ENCODE measurements at regions not wholly inside any gene's neighbourhood (a gene's known extent, or its start where the extent isn't known, plus 50 kb on each side); places are given as distances from the start of the nearest gene placed in this dataset.
"Not testable (repeated sequence)": the region's sequence is repeated elsewhere in the genome, so short reads cannot be mapped to it uniquely, and the experiment has no call there.

GRCh38 chr4:25981749-25982148, 67.7 kb downstream of the SMIM20 start:
- 91% methylated on average over 3 of the region's 3 CpGs for WGBS
- DNase-seq (ENCODE audit: extremely low spot score) = no peak
- H3K4me3 ChIP-seq (ENCODE audit: low read depth, low read length) = no peak overlapping the region

DNA sequence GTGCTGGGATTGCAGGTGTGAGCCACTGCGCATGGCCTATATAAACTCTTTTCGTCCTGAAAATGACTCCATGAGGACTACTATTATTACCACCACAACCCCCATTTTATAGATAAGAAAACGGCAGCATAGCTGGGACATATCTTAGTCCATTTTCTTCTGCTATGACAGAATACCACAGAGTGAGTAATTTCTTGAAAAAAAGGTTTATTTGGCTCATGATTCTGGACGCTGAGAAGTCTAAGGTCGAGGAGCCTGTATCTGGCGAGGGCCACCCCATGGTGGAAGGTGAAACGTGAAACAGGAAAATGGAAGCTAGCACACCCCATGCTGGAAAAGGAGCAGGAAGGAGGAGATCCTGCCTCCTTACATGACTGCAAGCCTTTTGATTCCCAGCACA, 68.9 kb downstream of the SMIM20 start:
- DNase-seq (ENCODE audit: extremely low spot score) = no peak
- 80% methylated on average over 7 of the region's 7 CpGs for WGBS
- H3K4me3 ChIP-seq (ENCODE audit: low read depth, low read length) = no peak overlapping the region
- no peak overlapping the region for H3K27ac ChIP-seq (ENCODE audit: low read depth)
- H3K4me1 ChIP-seq (ENCODE audit: insufficient read depth) = no peaks in the 10 kb centered on the region
- no peaks in the 10 kb centered on the region for H3K36me3 ChIP-seq (ENCODE audit: insufficient read depth)

More at GRCh38 chr4:25981749-25982148, 67.7 kb downstream of the SMIM20 start:
- H3K4me1 ChIP-seq (ENCODE audit: insufficient read depth) = no peaks in the 10 kb centered on the region
- no peak overlapping the region for H3K27ac ChIP-seq (ENCODE audit: low read depth)
- no peaks in the 10 kb centered on the region for H3K36me3 ChIP-seq (ENCODE audit: insufficient read depth)

DNA sequence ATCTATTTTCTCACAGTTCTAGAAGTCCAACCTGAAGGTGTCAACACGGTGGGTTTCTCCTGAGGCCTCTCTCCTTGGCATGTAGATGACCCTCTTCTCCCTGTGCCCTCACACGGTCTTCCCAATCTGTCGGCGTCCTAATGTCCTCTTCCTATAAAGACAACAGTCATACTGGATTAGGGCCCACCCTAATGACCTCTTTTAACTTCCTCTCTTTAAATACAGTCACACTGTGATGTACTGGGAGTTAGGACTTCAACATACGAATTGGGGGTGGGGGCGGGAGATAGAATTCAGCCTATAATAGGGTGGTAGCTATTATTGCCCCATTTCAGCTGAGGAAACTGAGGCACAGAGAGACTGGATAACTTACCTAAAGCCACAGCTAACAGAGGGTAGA, 70.2 kb downstream of the SMIM20 start:
- Histone ChIP-seq H3K4me1 (ENCODE audit: insufficient read depth) (no peaks in the 10 kb centered on the region), H3K27ac (ENCODE audit: low read depth) (no peak overlapping the region), H3K4me3 (ENCODE audit: low read depth, low read length) (no peak overlapping the region), H3K36me3 (ENCODE audit: insufficient read depth) (no peaks in the 10 kb centered on the region)
- no peak for DNase-seq (ENCODE audit: extremely low spot score)
- 86% methylated on average over 6 of the region's 6 CpGs for WGBS

GRCh38 chr4:25984796-25985195, 70.8 kb downstream of the SMIM20 start:
- no peak for DNase-seq (ENCODE audit: extremely low spot score)
- no peak overlapping the region for H3K27ac ChIP-seq (ENCODE audit: low read depth)
- 87% methylated on average over 5 of the region's 5 CpGs for WGBS

DNA sequence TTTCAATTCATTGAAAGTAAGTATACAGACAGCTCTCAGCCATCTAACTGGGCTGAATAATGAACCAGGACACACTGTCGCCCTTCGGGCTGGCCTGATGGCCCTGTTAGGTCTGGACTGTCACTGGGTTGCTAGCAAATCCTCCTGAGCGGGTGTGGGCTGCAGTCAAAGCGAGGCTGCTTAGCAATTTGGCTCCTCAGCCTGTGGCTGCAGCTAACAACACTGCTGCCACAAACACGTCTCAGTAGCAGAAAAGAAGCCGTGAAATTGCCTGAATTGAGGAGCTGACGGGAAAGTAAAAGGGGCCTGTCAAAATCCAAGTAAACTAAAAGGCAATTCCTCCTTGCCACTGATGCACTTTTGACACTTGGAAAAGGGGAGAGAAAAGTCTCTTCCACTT, 72.8 kb downstream of the SMIM20 start:
- no peak overlapping the region for H3K27ac ChIP-seq (ENCODE audit: low read depth)

More at GRCh38 chr4:25984796-25985195, 70.8 kb downstream of the SMIM20 start:
- no peak overlapping the region for H3K4me3 ChIP-seq (ENCODE audit: low read depth, low read length)
- H3K4me1 ChIP-seq (ENCODE audit: insufficient read depth) = no peaks in the 10 kb centered on the region
- H3K36me3 ChIP-seq (ENCODE audit: insufficient read depth) = no peaks in the 10 kb centered on the region

DNA sequence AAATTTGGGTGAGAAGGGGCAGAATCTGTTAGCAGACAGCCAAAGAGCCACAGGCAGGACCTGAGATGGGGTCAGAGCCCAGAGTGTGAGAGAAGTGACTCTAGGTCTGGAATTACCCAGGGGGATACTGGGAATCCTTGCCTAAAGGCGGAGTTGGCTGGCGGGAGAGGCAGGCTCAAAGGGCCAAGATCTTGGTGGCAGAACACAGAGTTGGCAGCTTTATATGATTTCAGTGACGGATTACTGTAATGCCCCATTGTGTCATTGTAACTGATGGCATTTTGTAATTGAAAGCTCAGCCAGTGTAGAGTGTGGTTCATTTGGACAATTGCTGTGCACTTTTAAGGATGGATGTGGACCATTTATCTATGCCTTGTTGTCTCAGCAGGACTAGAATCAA, 77.3 kb downstream of the SMIM20 start:
- H3K27ac ChIP-seq (ENCODE audit: low read depth) = no peak overlapping the region
- 88% methylated on average over 3 of the region's 3 CpGs for WGBS
- H3K4me3 ChIP-seq (ENCODE audit: low read depth, low read length) = no peak overlapping the region
- no peaks in the 10 kb centered on the region for H3K36me3 ChIP-seq (ENCODE audit: insufficient read depth)
- H3K4me1 ChIP-seq (ENCODE audit: insufficient read depth) = no peaks in the 10 kb centered on the region
- no peak for DNase-seq (ENCODE audit: extremely low spot score)

More for the DNA sequence above, 72.8 kb downstream of the SMIM20 start:
- 95% methylated on average over 7 of the region's 7 CpGs for WGBS
- H3K4me3 ChIP-seq (ENCODE audit: low read depth, low read length) = no peak overlapping the region
- no peaks in the 10 kb centered on the region for H3K36me3 ChIP-seq (ENCODE audit: insufficient read depth)
- no peak for DNase-seq (ENCODE audit: extremely low spot score)
- H3K4me1 ChIP-seq (ENCODE audit: insufficient read depth) = no peaks in the 10 kb centered on the region

DNA sequence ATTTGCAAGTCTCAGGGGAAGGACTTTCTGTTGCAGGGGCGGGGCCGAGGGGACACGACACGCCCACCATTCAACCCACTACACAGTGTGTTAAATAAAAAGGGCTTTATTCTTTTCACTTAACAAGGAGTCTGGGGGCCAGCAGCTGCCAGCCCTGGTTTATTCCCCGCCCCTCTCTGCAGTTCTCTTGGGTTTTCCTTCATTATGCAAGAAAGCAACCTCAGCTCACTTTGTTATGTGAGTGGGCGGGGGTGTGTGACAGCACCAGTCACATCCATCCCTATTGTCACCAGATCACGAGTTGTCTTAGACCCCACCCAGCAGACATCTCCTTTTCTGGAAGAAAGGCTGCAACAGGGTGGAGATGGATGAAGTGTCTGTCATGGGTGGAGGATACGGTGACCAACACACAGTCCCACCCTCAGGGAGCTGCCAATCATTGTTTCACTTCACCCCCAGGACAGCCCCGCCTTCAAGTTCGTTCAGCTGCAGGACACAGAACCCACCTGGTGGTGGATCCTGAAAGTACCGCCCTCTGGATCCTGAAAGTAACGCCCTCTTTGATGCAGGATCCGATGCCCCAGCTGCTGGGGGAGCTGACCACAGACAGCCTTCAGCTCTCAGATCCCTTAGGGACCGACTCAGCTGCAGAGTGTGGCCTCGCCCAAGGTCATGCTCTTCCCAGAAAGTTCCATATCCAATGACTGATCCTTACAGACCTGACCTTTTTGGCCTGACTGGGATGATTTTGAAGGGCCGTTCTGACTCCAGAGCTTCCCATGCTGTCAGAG, 79.6 kb downstream of the SMIM20 start:
- H3K36me3 ChIP-seq (ENCODE audit: insufficient read depth) = no peaks in the 10 kb centered on the region
- no peak for DNase-seq (ENCODE audit: extremely low spot score)
- H3K4me3 ChIP-seq (ENCODE audit: low read depth, low read length) = no peak overlapping the region
- H3K27ac ChIP-seq (ENCODE audit: low read depth) = no peak overlapping the region
- no peaks in the 10 kb centered on the region for H3K4me1 ChIP-seq (ENCODE audit: insufficient read depth)
- 70% methylated on average over 16 of the region's 16 CpGs for WGBS

DNA sequence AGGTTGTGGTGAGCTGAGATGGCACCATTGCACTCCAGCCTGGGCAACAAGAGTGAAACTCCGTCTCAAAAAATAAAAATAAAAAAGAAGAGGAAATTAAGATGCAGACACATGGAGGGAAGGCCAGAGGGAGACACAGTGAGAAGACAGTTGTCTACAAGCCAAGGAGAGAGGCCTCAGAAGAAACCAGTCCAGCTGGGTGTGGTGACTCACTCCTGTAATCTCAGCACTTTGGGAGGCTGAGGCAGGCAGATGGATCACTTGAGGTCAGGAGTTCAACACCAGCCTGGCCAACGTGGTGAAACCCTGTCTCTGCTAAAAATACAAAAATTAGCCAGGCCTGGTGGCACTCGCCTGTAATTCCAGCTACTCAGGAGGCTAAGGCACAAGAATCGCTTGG, 80.6 kb downstream of the SMIM20 start:
- not testable (repeated sequence) for H3K27ac ChIP-seq (ENCODE audit: low read depth); H3K4me1 ChIP-seq (ENCODE audit: insufficient read depth); DNase-seq (ENCODE audit: extremely low spot score); H3K36me3 ChIP-seq (ENCODE audit: insufficient read depth); H3K4me3 ChIP-seq (ENCODE audit: low read depth, low read length)
- 70% methylated on average over 4 of the region's 4 CpGs for WGBS

- DNase-seq (ENCODE audit: extremely low spot score) = no peak
- no peaks in the 10 kb centered on the region for H3K4me1 ChIP-seq (ENCODE audit: insufficient read depth)
- no peak overlapping the region for H3K27ac ChIP-seq (ENCODE audit: low read depth)
- H3K36me3 ChIP-seq (ENCODE audit: insufficient read depth) = no peaks in the 10 kb centered on the region
- WGBS = 85% methylated on average over 2 of the region's 2 CpGs
- H3K4me3 ChIP-seq (ENCODE audit: low read depth, low read length) = no peak overlapping the region
These were observed 86.4 kb downstream of the SMIM20 start for GRCh38 chr4:26000274-26000950.

DNA sequence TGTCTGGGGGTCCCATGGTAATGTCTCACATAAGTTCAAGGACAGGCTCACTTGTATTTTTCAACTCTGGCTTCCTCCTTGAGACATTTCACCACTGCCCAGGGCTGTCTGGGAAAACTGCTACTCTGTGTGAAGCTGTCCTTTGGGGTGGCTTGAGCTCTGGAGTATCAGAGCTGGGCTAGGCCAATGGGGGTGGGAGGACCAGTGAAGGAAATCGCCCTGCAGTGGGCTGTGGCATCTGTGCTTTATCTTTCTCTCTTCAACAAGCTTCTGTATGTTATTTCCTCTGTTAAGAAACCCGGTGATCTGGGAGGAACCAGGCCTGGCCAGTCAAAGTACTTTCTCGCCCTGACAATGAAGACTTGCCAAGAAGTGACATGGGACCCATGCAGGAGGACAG, 87.4 kb downstream of the SMIM20 start:
- DNase-seq (ENCODE audit: extremely low spot score) = no peak
- 81% methylated on average over 3 of the region's 3 CpGs for WGBS
- H3K4me1 ChIP-seq (ENCODE audit: insufficient read depth) = no peaks in the 10 kb centered on the region
- no peak overlapping the region for H3K4me3 ChIP-seq (ENCODE audit: low read depth, low read length)
- H3K27ac ChIP-seq (ENCODE audit: low read depth) = no peak overlapping the region
- H3K36me3 ChIP-seq (ENCODE audit: insufficient read depth) = no peaks in the 10 kb centered on the region

DNA sequence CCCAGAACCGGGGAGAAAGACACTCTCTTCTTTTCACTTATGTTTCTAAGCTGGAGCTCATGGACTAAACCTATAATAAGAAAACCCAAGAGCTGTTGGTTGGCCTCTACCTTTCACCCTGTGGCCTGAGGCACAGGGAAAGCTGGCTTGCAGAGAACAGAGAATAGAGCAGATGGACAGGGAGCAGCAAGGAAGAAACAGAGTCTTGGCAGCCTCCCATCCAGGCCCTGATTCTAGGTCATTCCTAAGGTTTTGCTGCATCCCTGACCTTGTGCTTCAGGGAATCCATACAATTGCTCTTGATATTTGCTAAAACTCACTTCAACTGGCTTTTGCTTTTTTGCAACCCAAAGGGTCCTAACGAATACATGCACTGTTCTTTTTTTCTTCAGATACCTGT, 87.8 kb downstream of the SMIM20 start:
- Histone ChIP-seq H3K27ac (ENCODE audit: low read depth) (no peak overlapping the region), H3K4me1 (ENCODE audit: insufficient read depth) (no peaks in the 10 kb centered on the region), H3K36me3 (ENCODE audit: insufficient read depth) (no peaks in the 10 kb centered on the region), H3K4me3 (ENCODE audit: low read depth, low read length) (no peak overlapping the region)
- DNase-seq (ENCODE audit: extremely low spot score) = no peak
- 92% methylated on average over 2 of the region's 2 CpGs for WGBS

GRCh38 chr4:26003056-26003455, 89.0 kb downstream of the SMIM20 start:
- WGBS = 68% methylated on average over 2 of the region's 2 CpGs
- no peaks in the 10 kb centered on the region for H3K36me3 ChIP-seq (ENCODE audit: insufficient read depth)
- H3K4me1 ChIP-seq (ENCODE audit: insufficient read depth) = no peaks in the 10 kb centered on the region
- H3K4me3 ChIP-seq (ENCODE audit: low read depth, low read length) = no peak overlapping the region
- DNase-seq (ENCODE audit: extremely low spot score) = no peak
- H3K27ac ChIP-seq (ENCODE audit: low read depth) = no peak overlapping the region

DNA sequence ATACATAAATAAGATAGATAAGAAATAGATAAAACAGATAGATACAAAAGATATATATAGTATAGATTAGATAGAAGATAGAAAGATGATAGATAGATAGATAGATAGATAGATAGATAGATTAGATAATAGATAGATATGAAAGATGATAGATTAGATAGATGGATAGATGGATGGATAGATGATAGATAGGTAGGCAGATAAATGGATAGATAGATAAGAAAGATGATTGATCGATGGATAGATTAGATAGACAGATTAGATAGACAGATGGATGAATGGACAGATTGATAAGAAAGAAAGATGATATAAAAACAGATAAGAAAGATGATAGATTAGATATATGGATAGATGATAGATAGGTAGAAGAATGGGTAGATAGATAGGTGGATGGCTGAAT, 90.3 kb downstream of the SMIM20 start:
- H3K27ac ChIP-seq (ENCODE audit: low read depth) = no peak overlapping the region
- no peak for DNase-seq (ENCODE audit: extremely low spot score)
- no peak overlapping the region for H3K4me3 ChIP-seq (ENCODE audit: low read depth, low read length)
- H3K4me1 ChIP-seq (ENCODE audit: insufficient read depth) = no peaks in the 10 kb centered on the region
- 97% methylated on average over 1 of the region's 1 CpG for WGBS
- no peaks in the 10 kb centered on the region for H3K36me3 ChIP-seq (ENCODE audit: insufficient read depth)

DNA sequence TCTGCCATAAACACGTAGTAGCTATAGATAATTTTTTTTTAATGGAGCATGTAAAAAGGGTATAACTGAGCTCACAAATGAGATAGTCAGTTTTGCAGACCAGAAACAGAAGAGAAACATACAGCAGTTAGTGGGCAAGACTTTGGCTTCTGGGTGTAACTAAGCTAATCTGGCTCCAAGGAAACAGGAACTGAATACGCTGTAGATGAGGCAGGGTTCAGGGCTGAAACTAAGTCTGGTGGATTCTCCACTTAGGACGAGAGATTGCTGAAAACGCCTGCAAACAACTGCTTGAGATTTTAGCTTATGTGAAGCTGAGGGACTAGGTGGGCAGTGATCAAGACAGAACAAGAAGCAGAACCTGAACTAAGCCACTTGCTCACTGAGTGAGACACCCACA, 91.7 kb downstream of the SMIM20 start:
- WGBS = 72% methylated on average over 4 of the region's 4 CpGs
- DNase-seq (ENCODE audit: extremely low spot score) = no peak
- Histone ChIP-seq H3K4me3 (ENCODE audit: low read depth, low read length) (no peak overlapping the region), H3K27ac (ENCODE audit: low read depth) (no peak overlapping the region), H3K36me3 (ENCODE audit: insufficient read depth) (no peaks in the 10 kb centered on the region), H3K4me1 (ENCODE audit: insufficient read depth) (no peaks in the 10 kb centered on the region)

Measured in urinary bladder (tissue), 3 donors.